NB4 (cell line): ENCODE measurements at regions not wholly inside any gene's neighbourhood (a gene's known extent, or its start where the extent isn't known, plus 50 kb on each side); places are given as distances from the start of the nearest gene placed in this dataset.
A peak's percentile ranks its signal among the peaks of the same experiment; 100 is the strongest.

Experiments
- DNase-seq: peaks from one replicate; pipeline ENCODE4 v3.0.0; 2010; ENCODE audit warnings: low read depth
- H3K4me3 ChIP-seq: one replicate; pipeline ENCODE4 v1.5.1; 2011; ENCODE audit warnings: mild to moderate bottlenecking, low read depth, low read length, moderate library complexity
- CTCF ChIP-seq: IDR thresholded peaks from one replicate; pipeline ENCODE4 v1.5.1; 2012; ENCODE audit warnings: low read depth, low read length
- MYC ChIP-seq: IDR thresholded peaks from 2 replicates; pipeline ENCODE4 v1.6.1; 2011; ENCODE audit warnings: low read depth, low read length
- POLR2A ChIP-seq: IDR thresholded peaks from 2 replicates; pipeline ENCODE4 v1.6.1; 2011; ENCODE audit warnings: mild to moderate bottlenecking; ENCODE audit not compliant: insufficient read length; ENCODE audit errors: extremely low read depth
- TF ChIP-seq, protein P1 (sequence below): IDR thresholded peaks from 2 replicates; pipeline ENCODE4 v1.6.1; 2011; ENCODE audit warnings: low read depth, low read length

- H3K4me3 ChIP-seq = no peak overlapping the region
- DNase-seq = no peak
- TF ChIP-seq, protein P1, sequence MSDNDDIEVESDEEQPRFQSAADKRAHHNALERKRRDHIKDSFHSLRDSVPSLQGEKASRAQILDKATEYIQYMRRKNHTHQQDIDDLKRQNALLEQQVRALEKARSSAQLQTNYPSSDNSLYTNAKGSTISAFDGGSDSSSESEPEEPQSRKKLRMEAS = no peak
- TF ChIP-seq CTCF = no peak
- TF ChIP-seq POLR2A = no peak
- no peak for TF ChIP-seq MYC
Observed at GRCh38 chr17:71409712-71410111, 711.1 kb upstream of the SOX9 start.

DNA sequence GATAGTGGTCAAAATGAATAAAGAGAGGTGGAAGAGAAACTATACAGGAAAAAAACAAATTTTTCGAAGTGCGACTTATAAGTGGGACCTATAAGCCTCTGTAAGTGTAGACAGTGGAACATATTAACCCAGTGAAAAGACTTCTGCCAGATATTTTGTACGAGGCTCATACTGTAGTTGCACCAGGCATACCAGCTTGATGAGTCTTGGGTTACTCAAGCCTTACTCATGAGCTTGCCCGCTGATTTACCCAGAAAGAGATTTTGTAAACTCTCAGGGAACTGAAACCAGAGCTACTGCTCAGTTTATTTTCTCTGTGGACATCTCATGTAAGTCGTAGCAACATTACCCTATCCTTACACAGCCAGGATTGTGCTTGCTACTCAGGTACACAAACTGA lies 708.0 kb upstream of the SOX9 start:
- TF ChIP-seq CTCF (no peak), MYC (no peak), POLR2A (no peak)
- TF ChIP-seq, protein P1 = no peak
- H3K4me3 ChIP-seq = no peak overlapping the region
- no peak for DNase-seq

GRCh38 chr17:71413935-71414334 lies 706.9 kb upstream of the SOX9 start:
- H3K4me3 ChIP-seq = no peak overlapping the region

GRCh38 chr17:71417142-71417541 lies 703.7 kb upstream of the SOX9 start:
- TF ChIP-seq CTCF (no peak), POLR2A (no peak), MYC (no peak)
- TF ChIP-seq, protein P1 = no peak
- DNase-seq = no peak
- no peak overlapping the region for H3K4me3 ChIP-seq

More at GRCh38 chr17:71413935-71414334, 706.9 kb upstream of the SOX9 start:
- no peak for DNase-seq
- TF ChIP-seq CTCF = no peak

DNA sequence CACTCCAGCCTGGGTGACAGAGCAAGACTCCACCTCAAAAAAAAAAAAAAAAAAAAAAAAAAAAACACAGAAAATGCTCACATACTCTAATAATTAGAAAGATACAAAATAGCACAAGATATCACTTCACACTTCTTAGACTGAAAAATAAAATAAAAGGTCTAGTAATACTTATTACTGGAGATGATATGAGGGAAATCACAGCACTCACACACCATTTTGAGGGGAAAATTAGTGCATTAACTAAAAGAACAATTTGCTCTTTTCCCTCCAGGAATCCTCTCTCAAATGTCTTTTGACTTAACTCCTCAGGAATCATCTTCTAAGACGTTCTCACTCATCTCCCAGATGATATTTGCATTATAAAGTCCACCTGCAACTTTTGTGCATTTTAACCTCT lies 697.9 kb upstream of the SOX9 start:
- DNase-seq = no peak
- no peak overlapping the region for H3K4me3 ChIP-seq
- no peak for TF ChIP-seq MYC
- TF ChIP-seq, protein P1 = no peak
- no peak for TF ChIP-seq POLR2A
- no peak for TF ChIP-seq CTCF

- TF ChIP-seq, protein P1 = no peak
- TF ChIP-seq CTCF = no peak
- no peak for TF ChIP-seq MYC
- TF ChIP-seq POLR2A = no peak
- peak; percentile 1 for DNase-seq
- H3K4me3 ChIP-seq = no peak overlapping the region
Observed at GRCh38 chr17:71423871-71424546, 696.8 kb upstream of the SOX9 start.
